ENCODE measurements at regions not wholly inside any gene's neighbourhood (a gene's known extent, or its start where the extent isn't known, plus 50 kb on each side); places are given as distances from the start of the nearest gene placed in this dataset.

- TF ChIP-seq ZNF281 (CRISPR knock-in tag; IDR thresholded peaks at IDR 0.05) (no peak), NR2C2 (CRISPR knock-in tag; IDR thresholded peaks at IDR 0.05) (no peak), STAT6 (CRISPR knock-in tag; conservative IDR thresholded peaks at IDR 0.05; ENCODE audit: low read depth) (no peak), PRDM15 (CRISPR knock-in tag; IDR thresholded peaks at IDR 0.05) (no peak), ZNF138 (CRISPR knock-in tag; conservative IDR thresholded peaks at IDR 0.05) (no peak), GABPB1 (CRISPR knock-in tag; IDR thresholded peaks at IDR 0.05) (no peak), MAX (CRISPR knock-in tag; IDR thresholded peaks at IDR 0.05) (no peak), TEAD1 (CRISPR knock-in tag; IDR thresholded peaks at IDR 0.05) (no peak), FOXJ3 (CRISPR knock-in tag; IDR thresholded peaks at IDR 0.05; ENCODE audit: borderline replicate concordance) (no peak)
- TF ChIP-seq, protein P1, sequence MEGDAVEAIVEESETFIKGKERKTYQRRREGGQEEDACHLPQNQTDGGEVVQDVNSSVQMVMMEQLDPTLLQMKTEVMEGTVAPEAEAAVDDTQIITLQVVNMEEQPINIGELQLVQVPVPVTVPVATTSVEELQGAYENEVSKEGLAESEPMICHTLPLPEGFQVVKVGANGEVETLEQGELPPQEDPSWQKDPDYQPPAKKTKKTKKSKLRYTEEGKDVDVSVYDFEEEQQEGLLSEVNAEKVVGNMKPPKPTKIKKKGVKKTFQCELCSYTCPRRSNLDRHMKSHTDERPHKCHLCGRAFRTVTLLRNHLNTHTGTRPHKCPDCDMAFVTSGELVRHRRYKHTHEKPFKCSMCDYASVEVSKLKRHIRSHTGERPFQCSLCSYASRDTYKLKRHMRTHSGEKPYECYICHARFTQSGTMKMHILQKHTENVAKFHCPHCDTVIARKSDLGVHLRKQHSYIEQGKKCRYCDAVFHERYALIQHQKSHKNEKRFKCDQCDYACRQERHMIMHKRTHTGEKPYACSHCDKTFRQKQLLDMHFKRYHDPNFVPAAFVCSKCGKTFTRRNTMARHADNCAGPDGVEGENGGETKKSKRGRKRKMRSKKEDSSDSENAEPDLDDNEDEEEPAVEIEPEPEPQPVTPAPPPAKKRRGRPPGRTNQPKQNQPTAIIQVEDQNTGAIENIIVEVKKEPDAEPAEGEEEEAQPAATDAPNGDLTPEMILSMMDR (IDR thresholded peaks at IDR 0.05) = no peak
- TF ChIP-seq, protein P2, sequence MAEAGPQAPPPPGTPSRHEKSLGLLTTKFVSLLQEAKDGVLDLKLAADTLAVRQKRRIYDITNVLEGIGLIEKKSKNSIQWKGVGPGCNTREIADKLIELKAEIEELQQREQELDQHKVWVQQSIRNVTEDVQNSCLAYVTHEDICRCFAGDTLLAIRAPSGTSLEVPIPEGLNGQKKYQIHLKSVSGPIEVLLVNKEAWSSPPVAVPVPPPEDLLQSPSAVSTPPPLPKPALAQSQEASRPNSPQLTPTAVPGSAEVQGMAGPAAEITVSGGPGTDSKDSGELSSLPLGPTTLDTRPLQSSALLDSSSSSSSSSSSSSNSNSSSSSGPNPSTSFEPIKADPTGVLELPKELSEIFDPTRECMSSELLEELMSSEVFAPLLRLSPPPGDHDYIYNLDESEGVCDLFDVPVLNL (CRISPR knock-in tag; IDR thresholded peaks at IDR 0.05; ENCODE audit: borderline replicate concordance, low read depth) = no peak
- TF ChIP-seq, protein P3, sequence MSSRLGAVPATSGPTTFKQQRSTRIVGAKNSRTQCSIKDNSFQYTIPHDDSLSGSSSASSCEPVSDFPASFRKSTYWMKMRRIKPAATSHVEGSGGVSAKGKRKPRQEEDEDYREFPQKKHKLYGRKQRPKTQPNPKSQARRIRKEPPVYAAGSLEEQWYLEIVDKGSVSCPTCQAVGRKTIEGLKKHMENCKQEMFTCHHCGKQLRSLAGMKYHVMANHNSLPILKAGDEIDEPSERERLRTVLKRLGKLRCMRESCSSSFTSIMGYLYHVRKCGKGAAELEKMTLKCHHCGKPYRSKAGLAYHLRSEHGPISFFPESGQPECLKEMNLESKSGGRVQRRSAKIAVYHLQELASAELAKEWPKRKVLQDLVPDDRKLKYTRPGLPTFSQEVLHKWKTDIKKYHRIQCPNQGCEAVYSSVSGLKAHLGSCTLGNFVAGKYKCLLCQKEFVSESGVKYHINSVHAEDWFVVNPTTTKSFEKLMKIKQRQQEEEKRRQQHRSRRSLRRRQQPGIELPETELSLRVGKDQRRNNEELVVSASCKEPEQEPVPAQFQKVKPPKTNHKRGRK (CRISPR knock-in tag; IDR thresholded peaks at IDR 0.05; ENCODE audit: borderline replicate concordance) = no peak
- TF ChIP-seq, protein P4, sequence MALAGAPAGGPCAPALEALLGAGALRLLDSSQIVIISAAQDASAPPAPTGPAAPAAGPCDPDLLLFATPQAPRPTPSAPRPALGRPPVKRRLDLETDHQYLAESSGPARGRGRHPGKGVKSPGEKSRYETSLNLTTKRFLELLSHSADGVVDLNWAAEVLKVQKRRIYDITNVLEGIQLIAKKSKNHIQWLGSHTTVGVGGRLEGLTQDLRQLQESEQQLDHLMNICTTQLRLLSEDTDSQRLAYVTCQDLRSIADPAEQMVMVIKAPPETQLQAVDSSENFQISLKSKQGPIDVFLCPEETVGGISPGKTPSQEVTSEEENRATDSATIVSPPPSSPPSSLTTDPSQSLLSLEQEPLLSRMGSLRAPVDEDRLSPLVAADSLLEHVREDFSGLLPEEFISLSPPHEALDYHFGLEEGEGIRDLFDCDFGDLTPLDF (CRISPR knock-in tag; IDR thresholded peaks at IDR 0.05) = no peak
These were observed 161.8 kb downstream of the FOXO1 start for GRCh38 chr13:40504641-40505040.
